Esophagus muscularis mucosa (tissue), 4 donors: ENCODE measurements at regions not wholly inside any gene's neighbourhood (a gene's known extent, or its start where the extent isn't known, plus 50 kb on each side); places are given as distances from the start of the nearest gene placed in this dataset.

Source experiments
- DNase-seq: peaks from one replicate; pipeline ENCODE4 v3.0.0-alpha.2; 2017; ENCODE audit errors: extremely low spot score
- H3K27ac ChIP-seq, 4 donors: fragments of 200-600 bp; sonication (generic); replicated peaks in 1 of 4; 1 replicate in 3 of 4; 2 replicates in 1 of 4; pipeline ENCODE4 v1.5.1; 2016 to 2019; ENCODE audit warnings: mild to moderate bottlenecking in 1 of 4
- H3K27me3 ChIP-seq, 4 donors: fragments of 200-600 bp; sonication (generic); one replicate each; pipeline versions ENCODE4 v1.5.1 to v1.6.0; 2016 to 2019
- H3K36me3 ChIP-seq, 4 donors: fragments of 200-600 bp; sonication (generic); one replicate each; pipeline ENCODE4 v1.5.1; 2016 to 2019
- H3K4me1 ChIP-seq, 4 donors: fragments of 200-600 bp; sonication (generic); one replicate each; pipeline ENCODE4 v1.5.1; 2016 to 2019
- H3K4me3 ChIP-seq, 4 donors: fragments of 200-600 bp; sonication (generic); 1 replicate in 2 of 4; 2 replicates in 2 of 4; pipeline ENCODE4 v1.5.1; 2016 to 2019; ENCODE audit warnings: mild to moderate bottlenecking in 4 of 4, moderate library complexity in 1 of 4
- H3K9me3 ChIP-seq, 4 donors: fragments of 200-600 bp; sonication (generic); 1 replicate in 3 of 4; 2 replicates in 1 of 4; pipeline ENCODE4 v1.5.1; 2016 to 2019
- CTCF ChIP-seq, 3 experiments: fragments of 200-600 bp in 2 of 3; fragments of 450-650 bp in 1 of 3; sonication (generic) in 2 of 3; IDR thresholded peaks; one replicate each; pipeline ENCODE4 v1.5.1; 2017 to 2019; ENCODE audit warnings: antibody characterized with exemption in 3 of 3, mild to moderate bottlenecking in 2 of 3, moderate library complexity in 1 of 3
- EP300 ChIP-seq: sonication (generic); formaldehyde crosslinking; IDR thresholded peaks from one replicate; pipeline ENCODE4 v1.6.1; 2017; ENCODE audit warnings: antibody characterized with exemption
- POLR2A ChIP-seq: fragments of 450-650 bp; IDR thresholded peaks from one replicate; pipeline ENCODE4 v1.6.1; 2017; ENCODE audit warnings: antibody characterized with exemption, moderate library complexity, mild to moderate bottlenecking, low read depth
- POLR2AphosphoS5 ChIP-seq, 2 donors: sonication (generic); formaldehyde crosslinking; IDR thresholded peaks; one replicate each; pipeline ENCODE4 v1.6.1; 2017; ENCODE audit warnings: antibody characterized with exemption in 2 of 2
- WGBS: methylation state at CpG from one replicate; pipeline ENCODE4 v1.1.5; 2018; 5-methylcytosine and 5-hydroxymethylcytosine counted together
- intact Hi-C: fragments of 100-400 bp; cut with DNase I; formaldehyde crosslinking; loops from one replicate; pipeline ENCODE4 v1.15.1; 2023

GRCh38 chr5:174326372-174326771 is 280.9 kb downstream of the NSG2 start:
- Histone ChIP-seq H3K27me3 (peaks cover 0 to 54% (median 2%) of the 10 kb centered on the region in 4 donors), H3K9me3 (no peaks in the 10 kb centered on the region), H3K4me1 (no peaks in the 10 kb centered on the region), H3K36me3 (no peaks in the 10 kb centered on the region), H3K27ac (no peak overlapping the region), H3K4me3 (no peak overlapping the region)
- DNase-seq: no peak
- intact Hi-C loops: loop anchor here (5.0 kb wide), 1 partner anchor 411 kb away; no protein-coding TSS in a partner anchor
- 94% methylated on average over 2 of the region's 3 CpGs for WGBS
- TF ChIP-seq CTCF (IDR thresholded peaks at IDR 0.05) (no peak), POLR2AphosphoS5 (IDR thresholded peaks at IDR 0.05) (no peak), EP300 (no peak), POLR2A (no peak)

GRCh38 chr5:174327317-174327864 is 281.9 kb downstream of the NSG2 start:
- Histone ChIP-seq H3K9me3 (no peaks in the 10 kb centered on the region), H3K4me1 (no peaks in the 10 kb centered on the region), H3K4me3 (no peak overlapping the region), H3K27ac (no peak overlapping the region), H3K27me3 (peaks cover 0 to 44% (median 2%) of the 10 kb centered on the region in 4 donors), H3K36me3 (no peaks in the 10 kb centered on the region)
- intact Hi-C loops: loop anchor here (5.0 kb wide), 1 partner anchor 410 kb away; no protein-coding TSS in a partner anchor
- DNase-seq: no peak
- 46% methylated on average over 10 of the region's 10 CpGs for WGBS
- TF ChIP-seq CTCF (IDR thresholded peaks at IDR 0.05) (peak; percentile 55 to 66 (median 56)), POLR2AphosphoS5 (IDR thresholded peaks at IDR 0.05) (no peak), EP300 (no peak), POLR2A (no peak)

- intact Hi-C loops: loop anchor here (5.0 kb wide), 1 partner anchor 409 kb away; no protein-coding TSS in a partner anchor
- H3K36me3 ChIP-seq: no peaks in the 10 kb centered on the region
- H3K27me3 ChIP-seq: peaks cover 0 to 38% (median 2%) of the 10 kb centered on the region in 4 donors
- H3K4me1 ChIP-seq: no peaks in the 10 kb centered on the region
- no peak for DNase-seq
- H3K9me3 ChIP-seq: no peaks in the 10 kb centered on the region
- no peak overlapping the region for H3K4me3 ChIP-seq
- no peak overlapping the region for H3K27ac ChIP-seq
- 85% methylated on average over 6 of the region's 9 CpGs for WGBS
- no peak for TF ChIP-seq CTCF (IDR thresholded peaks at IDR 0.05)
- no peak for TF ChIP-seq POLR2A
- no peak for TF ChIP-seq EP300
- TF ChIP-seq POLR2AphosphoS5 (IDR thresholded peaks at IDR 0.05): no peak
Measured at GRCh38 chr5:174327896-174328295, 282.4 kb downstream of the NSG2 start.

- no peak for DNase-seq
- H3K4me1 ChIP-seq: no peaks in the 10 kb centered on the region
- H3K36me3 ChIP-seq: no peaks in the 10 kb centered on the region
- 77% methylated on average over 13 of the region's 13 CpGs for WGBS
- H3K4me3 ChIP-seq: no peak overlapping the region
- H3K27me3 ChIP-seq: peaks cover 0 to 30% (median 2%) of the 10 kb centered on the region in 4 donors
- H3K27ac ChIP-seq: no peak overlapping the region
- no peak for TF ChIP-seq POLR2AphosphoS5 (IDR thresholded peaks at IDR 0.05)
- no peak for TF ChIP-seq POLR2A
- no peak for TF ChIP-seq EP300
- no peak for TF ChIP-seq CTCF (IDR thresholded peaks at IDR 0.05)
- no peaks in the 10 kb centered on the region for H3K9me3 ChIP-seq
- intact Hi-C loops: loop anchor here (5.0 kb wide), 1 partner anchor 409 kb away; no protein-coding TSS in a partner anchor
Measured at GRCh38 chr5:174328631-174329299, 283.3 kb downstream of the NSG2 start.
